SU-DHL-6 (cell line): ENCODE measurements at regions not wholly inside any gene's neighbourhood (a gene's known extent, or its start where the extent isn't known, plus 50 kb on each side); places are given as distances from the start of the nearest gene placed in this dataset.

Experiments
- H2AFZ ChIP-seq: fragments of 200-600 bp; sonication (generic); 2 replicates; pipeline ENCODE4 v1.6.1; 2014; ENCODE audit warnings: low read depth, mild to moderate bottlenecking, moderate library complexity, mixed read lengths, antibody characterized with exemption, low read length; ENCODE audit not compliant: severe bottlenecking
- H3F3A ChIP-seq: fragments of 200-600 bp; shearing (Covaris generic); 2 replicates; pipeline ENCODE4 v1.6.0; 2016; ENCODE audit warnings: antibody characterized with exemption, mild to moderate bottlenecking; ENCODE audit not compliant: insufficient read depth
- H3K27ac ChIP-seq: fragments of 200-600 bp; sonication (generic); 2 replicates; pipeline ENCODE4 v1.5.1; 2016; ENCODE audit warnings: low read depth, mild to moderate bottlenecking, low read length, moderate library complexity, mixed read lengths
- H3K27me3 ChIP-seq: fragments of 200-600 bp; sonication (generic), shearing (Covaris generic); 2 replicates; pipeline ENCODE4 v1.6.0; 2014; ENCODE audit warnings: mild to moderate bottlenecking, low read length
- H3K36me3 ChIP-seq: fragments of 200-600 bp; sonication (generic); 2 replicates; pipeline ENCODE4 v1.6.1; 2014; ENCODE audit warnings: mild to moderate bottlenecking, low read length, mixed read lengths
- H3K4me2 ChIP-seq: fragments of 300-600, 200-600 bp; shearing (Covaris generic), sonication (generic); 2 replicates; pipeline ENCODE4 v1.6.0; 2014; ENCODE audit warnings: low read length, low read depth, mild to moderate bottlenecking; ENCODE audit not compliant: poor library complexity, severe bottlenecking
- H3K4me3 ChIP-seq: fragments of 200-600 bp; sonication (generic); 2 replicates; pipeline ENCODE4 v1.5.1; 2014; ENCODE audit warnings: antibody characterized with exemption, low read length, mild to moderate bottlenecking, mixed read lengths; ENCODE audit not compliant: insufficient read depth, poor library complexity, severe bottlenecking
- H3K79me2 ChIP-seq: fragments of 200-600 bp; sonication (generic); 2 replicates; pipeline ENCODE4 v1.6.1; 2014; ENCODE audit warnings: mild to moderate bottlenecking, low read length, moderate library complexity; ENCODE audit not compliant: insufficient read depth
- H3K9ac ChIP-seq: fragments of 200-600 bp; sonication (generic); 2 replicates; pipeline ENCODE4 v1.7.0; 2014; ENCODE audit warnings: mild to moderate bottlenecking, low read length
- H3K9me2 ChIP-seq: fragments of 200-600 bp; sonication (generic); replicated peaks from 2 replicates; pipeline ENCODE4 v1.6.1; 2014; ENCODE audit warnings: low read length; ENCODE audit not compliant: insufficient read depth
- H3K9me3 ChIP-seq: fragments of 200-600 bp; sonication (generic); 2 replicates; pipeline ENCODE4 v1.6.1; 2014; ENCODE audit warnings: low read length, mixed read lengths; ENCODE audit not compliant: insufficient read depth
- H4K20me1 ChIP-seq: fragments of 200-600 bp; sonication (generic); 2 replicates; pipeline ENCODE4 v1.6.1; 2014; ENCODE audit warnings: low read depth, mild to moderate bottlenecking, antibody characterized with exemption, low read length, moderate library complexity, mixed read lengths
- EZH2phosphoT487 ChIP-seq: fragments of 200-600 bp; sonication (generic), shearing (Covaris generic); conservative IDR thresholded peaks from 2 replicates; pipeline ENCODE4 v1.6.1; 2018; ENCODE audit warnings: mild to moderate bottlenecking, antibody characterized with exemption, low read length, moderate library complexity, mixed read lengths
- TF ChIP-seq, protein P1 (sequence below): fragments of 200-600 bp; sonication (generic); IDR thresholded peaks from one replicate; pipeline ENCODE4 v1.5.1; 2017; ENCODE audit warnings: antibody characterized with exemption, mild to moderate bottlenecking, low read length, moderate library complexity; ENCODE audit not compliant: insufficient read depth, poor library complexity, severe bottlenecking

DNA sequence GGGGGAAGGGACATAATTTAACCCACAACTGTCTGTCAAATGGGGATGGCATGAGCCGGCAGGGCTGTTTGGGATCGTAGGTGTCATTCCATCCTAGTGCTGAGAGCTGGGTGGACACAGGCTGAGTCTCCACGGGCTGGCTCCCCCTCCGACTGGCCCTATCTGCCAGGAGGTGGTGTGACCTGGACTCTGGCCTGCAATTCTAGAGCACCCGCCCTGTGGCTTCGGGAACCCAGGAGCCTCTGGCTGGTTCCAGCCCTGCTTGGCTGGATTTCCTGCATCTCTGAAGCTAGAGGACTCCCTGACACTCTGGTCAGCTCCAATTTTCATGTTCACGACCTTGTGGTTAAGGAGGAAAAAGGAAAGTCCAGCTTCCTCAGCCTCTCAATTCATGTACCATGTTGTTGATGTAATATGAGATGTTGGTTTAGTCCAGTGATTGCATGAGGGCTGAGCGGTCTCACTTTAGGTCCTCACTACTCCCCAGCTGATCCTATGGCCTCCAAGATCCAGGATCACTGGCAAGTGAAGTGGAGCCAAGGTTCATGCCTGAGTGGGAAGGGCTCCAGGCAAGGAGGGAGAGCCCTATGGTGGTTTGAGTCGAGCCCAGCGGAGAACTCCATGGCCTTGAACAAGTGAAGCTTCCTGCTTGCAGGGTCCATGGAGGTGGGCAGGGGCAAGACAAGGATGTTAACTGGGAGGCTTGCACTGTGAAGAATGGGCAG, 169.1 kb downstream of the NDUFA10 start:
- no peaks in the 10 kb centered on the region for H4K20me1 ChIP-seq
- no peak overlapping the region for H3K4me2 ChIP-seq
- H3K9me2 ChIP-seq: no peaks in the 10 kb centered on the region
- H3K79me2 ChIP-seq: no peaks in the 10 kb centered on the region
- H3K27ac ChIP-seq: no peak overlapping the region
- H2AFZ ChIP-seq: no peak overlapping the region
- H3F3A ChIP-seq: no peaks in the 10 kb centered on the region
- H3K9ac ChIP-seq: no peak overlapping the region
- H3K27me3 ChIP-seq: no peaks in the 10 kb centered on the region
- H3K9me3 ChIP-seq: no peaks in the 10 kb centered on the region
- H3K36me3 ChIP-seq: no peaks in the 10 kb centered on the region
- TF ChIP-seq, protein P1, sequence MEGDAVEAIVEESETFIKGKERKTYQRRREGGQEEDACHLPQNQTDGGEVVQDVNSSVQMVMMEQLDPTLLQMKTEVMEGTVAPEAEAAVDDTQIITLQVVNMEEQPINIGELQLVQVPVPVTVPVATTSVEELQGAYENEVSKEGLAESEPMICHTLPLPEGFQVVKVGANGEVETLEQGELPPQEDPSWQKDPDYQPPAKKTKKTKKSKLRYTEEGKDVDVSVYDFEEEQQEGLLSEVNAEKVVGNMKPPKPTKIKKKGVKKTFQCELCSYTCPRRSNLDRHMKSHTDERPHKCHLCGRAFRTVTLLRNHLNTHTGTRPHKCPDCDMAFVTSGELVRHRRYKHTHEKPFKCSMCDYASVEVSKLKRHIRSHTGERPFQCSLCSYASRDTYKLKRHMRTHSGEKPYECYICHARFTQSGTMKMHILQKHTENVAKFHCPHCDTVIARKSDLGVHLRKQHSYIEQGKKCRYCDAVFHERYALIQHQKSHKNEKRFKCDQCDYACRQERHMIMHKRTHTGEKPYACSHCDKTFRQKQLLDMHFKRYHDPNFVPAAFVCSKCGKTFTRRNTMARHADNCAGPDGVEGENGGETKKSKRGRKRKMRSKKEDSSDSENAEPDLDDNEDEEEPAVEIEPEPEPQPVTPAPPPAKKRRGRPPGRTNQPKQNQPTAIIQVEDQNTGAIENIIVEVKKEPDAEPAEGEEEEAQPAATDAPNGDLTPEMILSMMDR: no peak
- TF ChIP-seq EZH2phosphoT487: no peak
- H3K4me3 ChIP-seq: no peak overlapping the region

DNA sequence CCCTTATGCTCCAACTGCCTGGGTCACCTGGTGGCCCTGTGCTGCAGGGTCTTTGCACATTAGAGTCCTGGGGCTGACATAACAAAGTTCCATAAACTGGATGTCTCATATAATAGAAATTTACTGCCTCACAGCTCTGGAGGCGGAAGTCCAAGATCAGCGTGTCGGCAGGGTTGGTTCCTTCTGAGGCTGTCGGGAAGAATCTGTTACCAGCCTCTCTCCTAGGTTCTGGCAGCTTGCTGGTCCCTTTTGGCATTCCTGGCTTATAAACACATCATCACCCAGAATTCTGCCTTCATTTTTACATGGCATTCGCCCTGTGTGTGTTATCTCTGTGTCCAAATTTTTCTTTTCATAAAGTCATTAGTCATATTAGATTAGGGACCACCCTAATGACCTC, 170.5 kb downstream of the NDUFA10 start:
- H3K36me3 ChIP-seq: no peaks in the 10 kb centered on the region
- H3K27me3 ChIP-seq: no peaks in the 10 kb centered on the region
- no peak overlapping the region for H2AFZ ChIP-seq
- no peak overlapping the region for H3K27ac ChIP-seq
- no peak overlapping the region for H3K4me2 ChIP-seq
- H3K9me3 ChIP-seq: no peaks in the 10 kb centered on the region
- no peaks in the 10 kb centered on the region for H3K9me2 ChIP-seq
- H3K9ac ChIP-seq: no peak overlapping the region
- no peaks in the 10 kb centered on the region for H3F3A ChIP-seq
- no peak for TF ChIP-seq EZH2phosphoT487
- TF ChIP-seq, protein P1: no peak
- no peaks in the 10 kb centered on the region for H4K20me1 ChIP-seq
- no peaks in the 10 kb centered on the region for H3K79me2 ChIP-seq
- H3K4me3 ChIP-seq: no peak overlapping the region

GRCh38 chr2:239853706-239854327, 171.3 kb downstream of the NDUFA10 start:
- H3K9me2 ChIP-seq: no peaks in the 10 kb centered on the region
- no peak for TF ChIP-seq EZH2phosphoT487
- TF ChIP-seq, protein P1: no peak
- no peak overlapping the region for H3K27ac ChIP-seq
- H3K36me3 ChIP-seq: no peaks in the 10 kb centered on the region
- H3K4me2 ChIP-seq: no peak overlapping the region
- no peaks in the 10 kb centered on the region for H3K27me3 ChIP-seq
- H3K79me2 ChIP-seq: no peaks in the 10 kb centered on the region
- H3F3A ChIP-seq: no peaks in the 10 kb centered on the region
- no peak overlapping the region for H3K9ac ChIP-seq
- H3K4me3 ChIP-seq: no peak overlapping the region
- H2AFZ ChIP-seq: no peak overlapping the region
- no peaks in the 10 kb centered on the region for H3K9me3 ChIP-seq
- no peaks in the 10 kb centered on the region for H4K20me1 ChIP-seq
